ENCODE measurements at regions not wholly inside any gene's neighbourhood (a gene's known extent, or its start where the extent isn't known, plus 50 kb on each side); places are given as distances from the start of the nearest gene placed in this dataset.
"Not testable (repeated sequence)": the region's sequence is repeated elsewhere in the genome, so short reads cannot be mapped to it uniquely, and the experiment has no call there.

DNA sequence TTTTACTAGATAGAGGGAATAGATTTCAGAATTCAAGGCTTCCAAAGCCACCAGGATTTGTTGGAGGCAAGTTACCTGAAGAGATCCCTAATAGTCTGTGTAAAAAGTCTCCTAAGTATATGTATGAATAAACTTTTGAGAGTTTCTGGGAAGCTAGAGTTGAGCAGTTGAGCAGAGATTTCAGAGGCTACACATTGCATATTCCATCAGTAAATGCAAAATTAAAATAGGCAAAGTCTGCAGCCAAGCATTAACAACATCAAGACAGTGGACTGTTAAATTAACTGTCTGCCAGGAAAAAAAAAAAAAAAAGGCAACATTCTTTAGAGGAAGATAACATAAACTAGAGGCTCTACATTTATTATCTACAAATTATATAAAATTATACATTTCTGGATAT is 420.4 kb upstream of the TMEFF2 start:
- DNase-seq (ENCODE audit: low read depth) = no peak

DNA sequence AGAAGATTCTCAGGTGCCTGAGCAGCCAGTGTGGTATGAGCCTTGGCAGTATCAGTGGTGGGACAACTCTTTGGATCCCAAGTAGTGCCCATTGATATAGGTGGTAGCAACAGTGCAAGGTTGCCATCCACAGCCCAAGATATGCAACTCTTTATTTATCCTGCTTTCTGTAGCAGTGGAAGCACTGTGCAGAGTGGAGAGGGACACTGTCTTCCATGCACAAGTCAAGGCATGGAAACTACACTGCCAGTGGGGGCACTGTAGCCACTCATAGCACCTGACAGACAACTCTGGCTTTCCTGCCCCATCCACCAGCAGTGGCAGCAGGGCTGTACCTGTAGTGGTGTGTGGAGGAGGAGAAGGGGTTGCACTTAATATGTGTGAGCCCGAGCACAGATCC is 409.6 kb upstream of the TMEFF2 start:
- no peak for DNase-seq (ENCODE audit: low read depth)

DNA sequence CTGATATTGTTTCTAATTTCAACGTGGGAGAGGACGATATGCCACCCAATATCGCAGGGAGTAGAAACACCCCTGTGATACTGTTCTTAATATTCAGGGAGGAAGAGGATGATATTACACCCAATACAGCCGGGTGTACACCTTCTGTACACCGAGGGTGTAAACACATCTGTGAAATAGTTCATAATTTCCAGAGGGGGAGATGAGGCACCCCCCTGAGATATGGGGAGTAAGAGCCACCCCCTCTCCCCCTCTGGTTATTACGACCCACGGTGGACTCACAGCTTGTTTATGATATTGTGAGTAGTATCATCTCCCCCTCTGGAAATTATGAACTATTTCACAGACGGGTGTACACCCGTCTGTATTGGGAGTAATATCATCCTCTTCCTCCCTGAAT is 403.9 kb upstream of the TMEFF2 start:
- DNase-seq (ENCODE audit: low read depth) = not testable (repeated sequence)

DNA sequence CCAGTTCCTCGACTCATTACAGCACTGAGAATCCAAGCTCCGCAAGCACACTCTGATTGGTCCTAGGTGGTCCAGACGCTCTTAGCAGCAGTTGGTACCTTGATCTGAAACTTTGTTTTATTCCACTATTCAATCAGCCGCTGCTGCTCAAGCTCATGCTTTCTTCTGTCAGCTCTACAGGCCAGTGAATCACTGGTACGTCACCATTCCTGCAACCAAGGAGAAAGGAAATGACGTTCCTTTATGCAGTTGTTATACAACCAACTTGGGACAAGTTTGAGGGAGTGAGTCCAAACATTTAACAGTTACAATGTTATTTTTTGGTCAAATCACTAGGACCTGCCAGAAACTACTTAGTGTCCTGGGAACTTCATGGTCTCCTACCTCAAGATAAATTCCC is 398.8 kb upstream of the TMEFF2 start:
- no peak for DNase-seq (ENCODE audit: low read depth)

DNA sequence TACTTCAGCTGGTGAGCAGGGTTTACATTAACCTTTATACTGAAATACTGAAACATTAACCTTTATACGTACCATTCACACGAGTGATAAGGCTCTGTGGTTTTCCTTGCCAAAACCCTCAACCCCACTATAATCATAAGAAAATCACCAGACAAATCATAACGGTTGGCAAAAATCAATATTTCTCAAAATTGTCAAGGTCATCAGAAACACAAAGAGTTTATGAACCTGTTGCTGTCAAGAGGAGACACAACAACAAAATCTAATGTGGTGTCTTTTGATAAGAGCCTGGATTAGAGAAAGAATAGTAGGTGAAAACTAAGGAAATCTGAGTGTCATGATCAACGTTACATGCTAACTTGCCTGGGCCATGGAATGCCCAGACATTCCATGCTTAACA is 396.9 kb upstream of the TMEFF2 start:
- no peak for DNase-seq (ENCODE audit: low read depth)

DNA sequence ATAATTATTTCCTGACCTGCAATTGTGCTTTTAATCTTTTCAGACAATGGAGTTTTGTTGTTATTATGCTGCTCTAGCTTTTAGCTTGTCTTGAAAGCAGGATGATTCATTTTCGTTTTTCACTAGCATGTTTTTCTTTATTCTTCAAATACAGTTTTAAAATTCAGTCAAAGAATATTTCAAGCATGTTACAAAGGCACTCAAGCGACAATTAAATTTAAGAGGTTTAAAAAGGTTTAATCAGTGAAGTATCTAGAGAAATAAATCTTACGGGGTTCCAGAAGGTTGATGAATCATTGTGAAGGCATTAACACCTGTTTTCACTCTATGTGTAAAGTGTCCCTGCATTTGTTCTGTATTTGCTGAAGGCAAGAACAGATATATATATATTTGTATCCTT is 390.7 kb upstream of the TMEFF2 start:
- no peak for DNase-seq (ENCODE audit: low read depth)

DNA sequence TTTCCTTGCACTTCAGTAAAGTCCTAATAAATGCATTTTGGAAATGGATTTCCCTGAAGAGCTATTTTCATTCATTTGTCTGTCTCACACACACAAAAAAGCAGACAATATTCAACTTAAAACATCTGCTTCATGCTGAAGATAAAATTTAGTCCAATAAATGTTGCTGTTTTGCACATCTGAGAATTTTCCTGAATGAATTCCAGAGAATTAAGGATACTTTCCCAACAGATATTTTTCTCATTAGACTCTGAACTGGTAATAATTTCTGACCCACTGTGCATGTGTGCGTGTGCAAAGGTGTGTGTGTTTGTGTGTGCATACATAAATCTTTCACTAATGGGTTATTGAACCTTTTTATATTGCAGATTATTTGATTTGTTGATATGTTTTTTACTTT is 390.2 kb upstream of the TMEFF2 start:
- DNase-seq (ENCODE audit: low read depth) = no peak

DNA sequence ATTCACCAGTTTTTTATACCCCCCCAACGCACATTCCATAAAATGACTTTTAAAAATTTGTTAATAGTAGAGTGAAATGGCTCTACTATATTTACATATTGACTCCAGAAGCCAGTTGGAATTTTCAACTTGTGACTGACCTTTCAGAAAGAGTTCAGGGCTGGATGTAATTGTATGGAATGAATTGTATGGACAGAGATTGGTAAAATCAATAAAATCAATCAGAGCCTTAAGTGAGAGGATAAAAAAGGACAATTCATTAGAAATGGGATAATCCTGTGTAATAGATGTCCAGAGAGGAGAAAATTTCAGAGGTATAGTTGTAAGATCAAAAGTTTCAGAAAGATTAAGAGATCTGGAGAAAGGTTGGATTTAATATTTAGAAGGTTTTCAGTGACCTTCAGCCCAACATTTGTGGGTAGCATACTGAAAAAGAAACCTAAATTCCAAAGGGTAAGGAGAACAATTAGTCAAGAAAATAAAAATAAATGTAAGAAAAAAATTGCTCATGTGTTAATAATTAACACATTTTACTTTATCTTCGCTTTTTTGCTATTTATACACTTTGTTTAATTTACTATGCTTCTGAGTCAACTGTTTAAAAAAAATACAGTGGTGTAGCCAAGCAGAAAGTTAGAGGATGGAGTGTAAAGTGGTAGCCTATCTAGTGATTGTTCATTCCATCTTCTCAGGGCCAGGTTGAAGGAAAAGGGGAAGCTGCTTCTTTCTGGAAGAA is 385.4 kb upstream of the TMEFF2 start:
- DNase-seq (ENCODE audit: low read depth) = no peak

DNA sequence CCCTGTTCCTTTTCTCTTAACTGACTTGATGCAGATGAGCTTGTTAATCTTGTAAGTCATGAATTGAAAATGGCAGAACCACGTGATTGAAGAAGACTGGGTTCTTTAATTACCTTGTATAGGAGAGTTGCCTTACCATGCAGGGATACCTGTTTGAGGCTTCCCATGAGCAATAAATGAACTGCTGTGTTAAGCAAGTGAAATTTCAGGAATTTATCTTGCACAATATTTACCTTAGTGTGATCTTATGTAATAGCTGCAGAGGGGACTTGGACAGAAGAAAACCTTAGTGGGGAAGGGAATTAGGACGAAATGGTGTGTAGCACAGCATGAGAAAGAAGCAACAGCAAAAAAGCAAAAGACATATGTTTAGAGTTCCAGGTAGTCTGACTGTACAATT is 384.0 kb upstream of the TMEFF2 start:
- DNase-seq (ENCODE audit: low read depth) = no peak

DNA sequence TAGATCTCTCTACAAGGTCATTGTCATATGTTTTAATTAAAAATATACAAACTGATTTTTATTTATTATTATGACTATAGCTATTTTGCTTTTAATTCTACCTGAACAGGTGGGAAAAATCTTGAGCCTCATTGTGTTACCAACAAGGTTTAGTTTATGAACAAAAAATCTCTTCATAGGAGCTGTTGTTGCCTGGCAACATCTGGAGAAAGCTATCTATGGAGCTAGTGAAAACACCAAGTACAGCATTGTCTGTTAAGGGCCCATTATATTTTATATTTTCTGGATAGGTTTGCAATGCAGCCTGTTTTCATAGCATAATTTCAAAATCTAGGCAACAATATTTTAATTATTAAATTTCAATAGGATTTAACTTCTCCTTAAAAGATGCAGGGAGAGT is 383.0 kb upstream of the TMEFF2 start:
- no peak for DNase-seq (ENCODE audit: low read depth)

DNA sequence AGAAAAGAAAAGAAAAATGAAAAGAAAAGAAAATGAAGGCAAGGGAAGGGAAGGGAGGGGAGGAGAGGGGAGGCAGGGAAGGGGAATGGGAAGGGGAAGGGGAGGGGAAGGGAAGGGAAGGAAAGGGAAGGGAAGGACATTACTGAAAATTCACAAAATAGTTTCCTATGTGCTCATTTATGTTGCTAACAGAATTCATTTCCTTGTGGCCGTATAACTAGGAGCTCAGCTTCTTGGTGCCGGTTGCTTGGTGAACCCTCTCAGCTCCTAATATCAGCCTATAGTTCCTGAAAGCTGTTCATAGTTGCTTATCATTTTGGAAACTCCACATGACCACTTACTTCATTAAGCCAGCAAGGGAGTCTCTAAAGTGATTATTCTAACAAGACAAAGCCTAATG is 379.8 kb upstream of the TMEFF2 start:
- DNase-seq (ENCODE audit: low read depth) = no peak

DNA sequence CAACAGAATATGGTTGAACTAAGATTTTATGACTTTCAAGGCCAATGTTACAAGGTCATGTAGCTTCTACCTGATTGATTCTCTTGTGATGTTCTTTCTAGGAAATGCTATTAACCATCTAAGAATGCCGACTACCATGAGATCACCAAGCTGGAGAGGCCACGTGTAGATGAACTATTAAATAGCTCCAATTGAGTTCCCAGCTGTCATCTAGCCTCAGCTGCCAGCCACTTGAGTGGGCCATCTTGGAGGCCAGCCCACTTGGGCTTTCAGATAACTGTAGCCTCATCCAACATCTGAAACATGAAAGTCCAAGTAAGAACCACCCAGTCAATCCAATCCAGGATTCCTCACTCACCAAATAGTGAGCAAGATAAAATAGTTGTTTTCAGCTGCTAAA is 376.9 kb upstream of the TMEFF2 start:
- DNase-seq (ENCODE audit: low read depth) = no peak

DNA sequence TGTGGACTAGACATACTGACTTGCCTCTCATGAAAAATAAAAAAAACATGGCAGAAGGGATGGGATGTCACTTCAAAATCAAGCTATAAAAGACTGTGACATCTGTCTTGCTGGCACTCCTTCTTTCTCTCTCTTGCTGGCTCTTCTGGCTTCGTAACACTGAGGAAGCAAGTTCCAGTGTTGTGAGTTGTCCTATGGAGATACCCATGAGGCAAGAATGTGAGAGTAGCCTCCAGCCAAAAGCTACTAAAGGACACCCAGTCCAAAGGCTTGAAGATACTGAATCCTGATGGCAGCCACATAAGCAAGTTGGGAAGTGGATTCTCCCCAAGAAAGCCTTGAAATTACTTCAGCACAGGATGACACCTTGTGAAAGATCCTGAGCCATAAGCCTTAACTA is 376.1 kb upstream of the TMEFF2 start:
- no peak for DNase-seq (ENCODE audit: low read depth)

DNA sequence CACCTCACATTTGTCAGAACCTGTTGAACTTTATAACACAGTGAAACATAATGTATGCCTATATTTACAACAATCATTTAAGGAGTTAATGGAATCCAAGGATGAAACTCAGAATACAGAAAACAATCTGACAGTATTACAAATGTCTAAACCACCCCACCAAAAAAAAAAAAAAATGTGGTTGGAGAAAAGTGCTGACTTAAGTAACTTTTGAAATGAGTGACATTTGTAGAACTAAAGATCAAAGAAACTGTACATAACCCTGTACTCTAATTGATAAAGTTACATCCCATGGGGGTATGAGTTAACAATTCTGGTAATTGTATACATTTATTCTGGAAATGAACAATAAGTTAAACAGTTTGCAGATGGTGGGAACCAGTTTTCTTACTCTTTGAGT is 372.1 kb upstream of the TMEFF2 start:
- no peak for DNase-seq (ENCODE audit: low read depth)

DNA sequence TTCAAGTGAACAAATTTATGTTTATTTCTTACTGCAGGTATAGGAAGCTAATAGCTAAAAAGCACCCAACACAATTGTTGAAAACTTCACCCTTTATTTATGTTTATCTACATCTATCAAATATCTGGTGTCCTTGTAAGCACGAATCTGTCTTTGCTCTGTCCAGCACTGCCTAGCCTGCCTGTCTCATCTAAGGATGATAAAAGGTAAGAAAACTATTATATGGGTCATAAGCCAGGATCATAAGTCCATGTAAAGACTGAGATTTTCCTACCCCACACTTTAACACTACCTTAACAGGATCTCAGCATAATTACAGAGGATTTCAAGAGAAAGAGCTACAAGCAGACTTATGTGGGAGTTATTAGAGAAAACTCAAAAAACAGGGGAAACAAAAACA is 365.6 kb upstream of the TMEFF2 start:
- DNase-seq (ENCODE audit: low read depth) = no peak

DNA sequence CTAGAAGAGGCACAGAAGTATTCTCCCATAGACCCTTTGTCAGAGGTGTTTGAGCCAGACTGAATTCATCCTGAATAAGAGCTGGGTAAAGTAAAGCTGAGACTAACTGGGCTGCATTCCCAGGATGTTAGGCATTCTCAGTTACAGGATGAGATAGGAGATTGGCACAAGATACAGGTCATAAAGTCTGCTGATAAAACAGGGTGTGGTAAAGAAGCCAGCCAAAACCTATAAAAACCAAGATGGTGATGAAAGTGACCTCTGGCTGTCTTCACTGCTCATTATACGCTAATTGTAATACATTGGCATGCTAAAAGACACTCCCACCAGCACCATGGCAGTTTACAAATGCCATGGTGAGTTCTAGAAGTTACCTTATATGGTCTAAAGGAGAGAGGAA is 364.9 kb upstream of the TMEFF2 start:
- no peak for DNase-seq (ENCODE audit: low read depth)

DNA sequence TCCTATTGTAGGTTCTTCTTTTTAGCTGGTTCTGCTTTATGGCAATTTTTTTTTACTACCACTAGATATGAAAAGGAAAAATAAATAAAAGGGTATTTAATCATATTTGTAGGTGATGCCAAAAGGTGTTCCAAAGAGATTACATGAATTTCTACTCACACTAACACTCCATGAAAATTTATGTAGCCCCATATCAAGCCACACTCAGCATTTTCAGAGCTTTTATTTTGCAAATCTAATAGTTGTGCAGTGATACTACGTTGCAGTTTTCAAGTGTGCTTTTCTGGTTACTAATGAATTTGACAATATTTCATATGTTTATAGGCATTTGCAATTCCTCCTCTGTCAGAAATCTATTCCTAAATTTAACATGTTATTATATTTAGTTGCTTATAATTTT is 363.9 kb upstream of the TMEFF2 start:
- DNase-seq (ENCODE audit: low read depth) = no peak

DNA sequence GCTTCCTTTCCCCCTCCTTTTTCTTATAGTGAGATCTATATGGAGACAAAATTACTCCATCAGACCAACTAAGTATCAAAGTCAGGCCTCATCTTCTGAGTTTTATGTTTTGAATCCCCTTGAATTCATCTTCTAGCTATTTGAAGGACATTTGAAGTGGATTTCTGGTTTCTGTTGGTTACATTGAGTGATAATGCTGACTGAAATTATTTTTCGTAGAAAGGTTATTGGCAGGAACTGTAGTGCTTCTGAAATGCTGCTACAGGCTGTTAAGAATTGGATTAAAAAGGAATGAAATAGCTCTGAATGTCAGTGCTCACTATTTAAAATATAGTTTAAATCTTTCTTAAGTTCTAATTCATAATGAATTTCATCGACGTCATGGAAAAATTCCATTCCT is 361.0 kb upstream of the TMEFF2 start:
- DNase-seq (ENCODE audit: low read depth) = no peak

DNA sequence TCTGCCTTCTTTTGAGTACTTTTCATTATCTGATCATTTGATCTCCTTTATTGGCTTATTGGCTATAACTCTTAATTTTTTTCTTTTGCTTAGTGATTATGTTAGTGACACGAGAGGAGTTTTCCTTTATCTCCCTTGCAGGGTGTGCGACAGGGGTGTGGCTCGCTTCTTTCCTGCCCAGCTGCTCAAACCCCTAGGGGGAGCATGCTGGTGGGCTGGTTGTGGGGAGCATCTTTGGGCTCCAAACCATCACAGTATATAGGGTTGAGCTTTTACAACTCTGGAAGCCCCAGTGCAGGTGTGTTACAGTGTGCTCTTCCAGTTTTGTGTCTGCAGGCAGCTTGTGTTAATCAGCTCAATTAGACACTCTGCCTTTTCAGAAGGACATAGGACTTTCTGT is 357.0 kb upstream of the TMEFF2 start:
- no peak for DNase-seq (ENCODE audit: low read depth)

DNA sequence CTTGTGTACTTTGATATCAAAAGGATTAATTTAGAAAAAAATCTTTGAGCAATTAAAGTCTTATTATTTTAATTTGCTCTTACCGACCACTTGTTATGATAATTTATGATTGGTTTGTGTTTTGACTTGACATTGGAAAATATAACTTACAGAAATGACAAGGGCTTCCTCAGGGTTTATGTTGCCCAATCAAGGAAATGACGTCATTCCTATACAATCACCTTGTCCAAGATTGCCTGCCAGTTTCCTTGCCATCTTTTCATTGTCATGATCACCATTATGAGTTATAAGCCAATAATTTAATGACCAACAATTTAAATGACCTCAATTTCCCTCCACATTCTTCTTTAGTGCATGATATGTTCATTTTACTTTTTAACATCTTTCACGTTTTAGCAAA is 351.8 kb upstream of the TMEFF2 start:
- no peak for DNase-seq (ENCODE audit: low read depth)

DNA sequence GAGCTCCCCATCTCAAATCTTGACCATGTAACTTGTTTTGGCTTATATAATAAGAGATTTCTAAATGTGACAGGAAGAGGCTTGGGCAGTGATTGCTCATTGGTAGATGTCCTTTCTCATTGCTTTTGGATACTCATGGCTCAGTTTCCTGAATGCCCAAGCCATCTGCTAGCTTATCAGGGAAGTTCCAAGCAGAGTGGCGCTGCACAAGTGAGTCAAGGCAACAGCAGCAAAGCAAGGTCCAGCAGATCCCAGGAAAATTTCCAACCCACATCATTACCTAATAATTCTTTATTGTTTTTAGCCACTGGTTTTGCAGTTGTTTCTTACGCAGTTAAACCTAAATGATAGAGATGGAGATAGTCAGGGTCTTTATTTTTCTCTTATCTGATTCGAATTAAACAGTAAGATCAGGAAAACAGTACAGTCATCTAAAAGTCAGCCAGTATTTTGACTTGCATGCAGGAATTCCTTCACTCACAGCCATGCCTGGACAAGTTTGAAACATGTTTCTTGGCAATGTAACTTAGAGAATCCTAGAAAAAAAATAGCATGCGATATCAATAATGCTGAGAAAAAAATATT is 349.7 kb upstream of the TMEFF2 start:
- no peak for DNase-seq (ENCODE audit: low read depth)

DNA sequence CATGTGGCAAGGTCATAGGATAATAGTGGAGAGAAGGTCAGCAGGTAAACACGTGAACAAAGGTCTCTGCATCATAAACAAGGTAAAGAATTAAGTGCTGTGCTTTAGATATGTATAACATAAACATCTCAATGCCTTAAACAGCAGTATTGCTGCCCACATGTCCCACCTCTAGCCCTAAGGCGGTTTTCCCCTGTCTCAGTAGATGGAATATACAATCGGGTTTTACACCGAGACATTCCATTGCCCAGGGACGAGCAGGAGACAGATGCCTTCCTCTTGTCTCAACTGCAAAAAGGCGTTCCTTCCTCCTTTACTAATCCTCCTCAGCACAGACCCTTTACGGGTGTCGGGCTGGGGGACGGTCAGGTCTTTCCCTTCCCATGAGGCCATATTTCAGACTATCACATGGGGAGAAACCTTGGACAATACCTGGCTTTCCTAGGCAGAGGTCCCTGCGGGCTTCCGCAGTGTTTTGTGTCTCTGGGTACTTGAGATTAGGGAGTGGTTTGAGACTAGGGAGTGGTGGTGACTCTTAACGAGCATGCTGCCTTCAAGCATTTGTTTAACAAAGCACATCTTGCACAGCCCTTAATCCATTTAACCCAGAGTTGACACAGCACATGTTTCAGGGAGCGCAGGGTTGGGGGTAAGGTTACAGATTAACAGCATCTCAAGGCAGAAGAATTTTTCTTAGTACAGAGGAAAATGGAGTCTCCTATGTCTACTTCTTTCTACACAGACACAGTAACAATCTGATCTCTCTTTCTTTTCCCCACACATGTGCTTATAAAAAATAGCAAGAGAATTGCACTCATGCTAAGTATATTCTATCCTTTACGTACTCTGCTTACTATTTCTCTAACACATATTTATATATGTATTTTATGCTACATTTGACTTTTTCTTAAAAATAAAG is 347.7 kb upstream of the TMEFF2 start:
- DNase-seq (ENCODE audit: low read depth) = not testable (repeated sequence)

DNA sequence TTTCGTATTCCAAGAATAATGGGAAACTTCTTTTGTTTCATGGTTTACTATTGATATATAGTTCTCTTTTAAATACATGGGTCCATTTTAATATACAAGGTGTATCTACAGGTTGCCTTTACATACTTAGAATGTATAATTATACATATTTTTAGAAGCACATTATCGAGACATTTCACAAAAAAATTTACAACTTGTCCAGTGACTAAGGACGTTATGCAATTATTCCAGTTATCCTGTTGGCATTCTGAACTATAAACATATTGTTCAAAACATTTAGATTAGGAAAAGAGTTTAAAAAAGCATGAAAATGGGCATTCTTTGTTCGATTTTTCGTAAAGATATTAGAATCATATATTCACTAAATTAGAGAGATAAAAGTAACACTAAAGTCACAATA is 344.6 kb upstream of the TMEFF2 start:
- no peak for DNase-seq (ENCODE audit: low read depth)

Measured in stimulated activated CD8-positive, alpha-beta memory T cell treated with anti-CD3 and anti-CD28 coated beads, Interleukin-4, amount 100 ng/mL, for 24 hours (primary cell).